ENCODE measurements at regions not wholly inside any gene's neighbourhood (a gene's known extent, or its start where the extent isn't known, plus 50 kb on each side); places are given as distances from the start of the nearest gene placed in this dataset.

DNA sequence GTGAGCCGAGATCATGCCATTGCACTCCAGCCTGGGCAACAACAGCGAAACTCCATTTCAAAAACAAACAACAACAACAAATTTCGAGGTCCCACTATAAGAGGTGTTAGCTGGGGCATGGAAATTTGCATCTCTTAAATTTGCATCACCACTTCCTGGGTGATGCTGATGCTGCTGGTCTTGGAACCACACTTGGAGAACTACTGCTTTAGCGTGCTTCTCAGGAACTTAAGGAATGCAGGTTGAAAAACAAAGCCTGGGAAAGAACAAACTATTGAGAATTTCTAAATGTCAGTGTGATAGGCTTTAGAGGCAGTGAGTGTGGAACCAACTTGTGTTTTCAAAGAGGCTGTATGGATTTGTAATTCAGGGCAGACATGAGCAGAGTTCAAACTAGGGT, 858.4 kb upstream of the ARPP21 start:
- Histone ChIP-seq H3K27ac (ENCODE audit: low read depth, low read length) (no peak overlapping the region), H3K4me1 (ENCODE audit: control insufficient read depth in 1 of 2, insufficient read depth in 2 of 2, low read length in 2 of 2) (no peaks in the 10 kb centered on the region), H3K9me3 (ENCODE audit: control insufficient read depth in 1 of 2, low read length in 2 of 2) (no peaks in the 10 kb centered on the region), H3K9ac (ENCODE audit: low read depth in 1 of 2, low read length in 2 of 2) (no peak overlapping the region), H3K36me3 (ENCODE audit: control insufficient read depth in 1 of 2, insufficient read depth in 2 of 2, low read length in 2 of 2) (no peaks in the 10 kb centered on the region), H3K4me3 (ENCODE audit: low read depth in 1 of 2, low read length in 2 of 2) (no peak overlapping the region), H3K27me3 (ENCODE audit: control insufficient read depth in 1 of 2, insufficient read depth in 2 of 2, low read length in 2 of 2) (no peaks in the 10 kb centered on the region)

DNA sequence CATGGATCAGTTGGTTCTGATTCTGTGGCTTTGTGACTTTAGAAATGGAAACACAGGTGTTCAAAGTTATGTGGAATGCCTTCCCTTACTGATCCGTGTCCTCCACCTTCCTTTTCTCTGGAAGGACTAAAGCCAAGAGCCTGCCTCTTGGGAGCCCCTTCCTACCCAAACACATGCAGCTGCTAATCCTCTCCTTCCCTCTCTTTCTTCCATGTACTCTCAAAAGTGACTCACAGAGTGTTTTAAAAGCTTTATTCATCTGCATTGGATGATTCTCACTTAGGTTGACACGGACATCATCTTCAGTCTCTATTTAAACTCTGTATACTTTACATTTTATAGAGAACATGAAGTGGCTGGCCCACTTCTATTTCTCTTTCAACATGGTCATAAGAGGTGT, 856.5 kb upstream of the ARPP21 start:
- no peak overlapping the region for H3K4me3 ChIP-seq (ENCODE audit: low read depth in 1 of 2, low read length in 2 of 2)
- H3K27ac ChIP-seq (ENCODE audit: low read depth, low read length) = no peak overlapping the region
- H3K4me1 ChIP-seq (ENCODE audit: control insufficient read depth in 1 of 2, insufficient read depth in 2 of 2, low read length in 2 of 2) = no peaks in the 10 kb centered on the region
- no peak overlapping the region for H3K9ac ChIP-seq (ENCODE audit: low read depth in 1 of 2, low read length in 2 of 2)
- H3K9me3 ChIP-seq (ENCODE audit: control insufficient read depth in 1 of 2, low read length in 2 of 2) = no peaks in the 10 kb centered on the region
- H3K36me3 ChIP-seq (ENCODE audit: control insufficient read depth in 1 of 2, insufficient read depth in 2 of 2, low read length in 2 of 2) = no peaks in the 10 kb centered on the region
- H3K27me3 ChIP-seq (ENCODE audit: control insufficient read depth in 1 of 2, insufficient read depth in 2 of 2, low read length in 2 of 2) = no peaks in the 10 kb centered on the region

DNA sequence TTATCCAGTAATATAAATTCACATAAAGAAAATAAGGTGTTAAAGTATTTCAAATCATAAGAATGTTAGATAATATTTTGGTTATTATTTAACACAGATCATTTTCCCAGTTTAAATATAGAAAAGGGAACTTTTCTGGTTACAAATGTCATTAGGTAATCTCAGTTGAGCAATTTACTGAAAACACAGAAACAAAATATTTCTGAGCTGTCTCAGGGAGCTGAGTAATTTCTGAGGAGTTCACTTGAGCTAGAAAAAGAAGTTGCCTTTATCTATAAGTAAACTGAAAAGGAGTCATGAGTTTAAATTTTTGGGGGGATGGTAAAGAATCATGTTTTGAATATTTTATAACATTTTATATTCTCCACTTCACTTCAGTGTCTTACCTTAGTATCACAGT, 855.4 kb upstream of the ARPP21 start:
- H3K27me3 ChIP-seq (ENCODE audit: control insufficient read depth in 1 of 2, insufficient read depth in 2 of 2, low read length in 2 of 2) = no peaks in the 10 kb centered on the region
- no peak overlapping the region for H3K4me3 ChIP-seq (ENCODE audit: low read depth in 1 of 2, low read length in 2 of 2)
- H3K9me3 ChIP-seq (ENCODE audit: control insufficient read depth in 1 of 2, low read length in 2 of 2) = no peaks in the 10 kb centered on the region
- H3K27ac ChIP-seq (ENCODE audit: low read depth, low read length) = no peak overlapping the region
- H3K36me3 ChIP-seq (ENCODE audit: control insufficient read depth in 1 of 2, insufficient read depth in 2 of 2, low read length in 2 of 2) = no peaks in the 10 kb centered on the region
- no peaks in the 10 kb centered on the region for H3K4me1 ChIP-seq (ENCODE audit: control insufficient read depth in 1 of 2, insufficient read depth in 2 of 2, low read length in 2 of 2)
- no peak overlapping the region for H3K9ac ChIP-seq (ENCODE audit: low read depth in 1 of 2, low read length in 2 of 2)

DNA sequence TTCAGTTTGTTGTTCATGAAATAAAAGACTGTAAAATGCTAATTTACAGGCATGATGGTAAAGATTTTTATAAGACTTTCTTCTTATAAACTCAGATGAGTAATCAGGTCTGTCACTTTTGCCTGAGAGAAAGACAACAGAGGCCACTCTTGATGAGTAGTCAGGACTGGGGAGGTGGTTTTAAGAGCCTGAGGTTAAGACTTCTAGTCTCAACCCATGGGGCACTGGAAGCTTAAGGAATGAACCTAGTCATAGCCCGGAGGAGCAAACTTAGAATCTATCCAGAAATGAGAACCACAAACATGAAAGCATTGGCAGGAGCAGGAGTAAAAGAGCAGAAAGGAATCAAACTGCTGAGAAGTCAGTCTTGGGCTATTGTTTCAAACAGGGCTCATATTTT, 846.3 kb upstream of the ARPP21 start:
- Histone ChIP-seq H3K4me3 (ENCODE audit: low read depth in 1 of 2, low read length in 2 of 2) (no peak overlapping the region), H3K36me3 (ENCODE audit: control insufficient read depth in 1 of 2, insufficient read depth in 2 of 2, low read length in 2 of 2) (no peaks in the 10 kb centered on the region), H3K9me3 (ENCODE audit: control insufficient read depth in 1 of 2, low read length in 2 of 2) (no peaks in the 10 kb centered on the region), H3K9ac (ENCODE audit: low read depth in 1 of 2, low read length in 2 of 2) (no peak overlapping the region), H3K27ac (ENCODE audit: low read depth, low read length) (no peak overlapping the region), H3K27me3 (ENCODE audit: control insufficient read depth in 1 of 2, insufficient read depth in 2 of 2, low read length in 2 of 2) (no peaks in the 10 kb centered on the region), H3K4me1 (ENCODE audit: control insufficient read depth in 1 of 2, insufficient read depth in 2 of 2, low read length in 2 of 2) (no peaks in the 10 kb centered on the region)

DNA sequence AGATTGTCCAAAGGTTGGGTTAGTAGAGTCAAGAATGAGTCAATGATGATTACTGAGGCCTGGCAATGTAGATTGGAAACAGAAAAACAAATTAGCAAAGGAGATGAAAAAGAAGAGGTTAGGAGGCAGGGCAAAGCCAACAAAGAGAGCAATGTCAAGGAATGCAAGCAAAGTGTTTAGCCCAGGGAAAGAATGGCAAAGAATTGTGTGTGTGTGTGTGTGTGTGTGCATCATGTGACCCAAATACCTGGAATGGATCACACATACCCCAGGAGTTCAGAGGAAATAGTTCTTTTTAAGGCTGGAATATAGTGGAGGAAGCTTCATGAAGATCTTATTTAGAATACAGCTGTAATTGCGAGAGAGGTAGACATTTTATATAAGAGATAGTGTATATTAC, 831.7 kb upstream of the ARPP21 start:
- H3K4me3 ChIP-seq (ENCODE audit: low read depth in 1 of 2, low read length in 2 of 2) = no peak overlapping the region
- no peak overlapping the region for H3K9ac ChIP-seq (ENCODE audit: low read depth in 1 of 2, low read length in 2 of 2)
- no peak overlapping the region for H3K27ac ChIP-seq (ENCODE audit: low read depth, low read length)
- no peaks in the 10 kb centered on the region for H3K27me3 ChIP-seq (ENCODE audit: control insufficient read depth in 1 of 2, insufficient read depth in 2 of 2, low read length in 2 of 2)
- H3K36me3 ChIP-seq (ENCODE audit: control insufficient read depth in 1 of 2, insufficient read depth in 2 of 2, low read length in 2 of 2) = no peaks in the 10 kb centered on the region
- no peaks in the 10 kb centered on the region for H3K4me1 ChIP-seq (ENCODE audit: control insufficient read depth in 1 of 2, insufficient read depth in 2 of 2, low read length in 2 of 2)
- no peaks in the 10 kb centered on the region for H3K9me3 ChIP-seq (ENCODE audit: control insufficient read depth in 1 of 2, low read length in 2 of 2)

GRCh38 chr3:34808287-34808686, 831.0 kb upstream of the ARPP21 start:
- Histone ChIP-seq H3K27me3 (ENCODE audit: control insufficient read depth in 1 of 2, insufficient read depth in 2 of 2, low read length in 2 of 2) (no peaks in the 10 kb centered on the region), H3K36me3 (ENCODE audit: control insufficient read depth in 1 of 2, insufficient read depth in 2 of 2, low read length in 2 of 2) (no peaks in the 10 kb centered on the region), H3K9ac (ENCODE audit: low read depth in 1 of 2, low read length in 2 of 2) (no peak overlapping the region), H3K27ac (ENCODE audit: low read depth, low read length) (no peak overlapping the region), H3K9me3 (ENCODE audit: control insufficient read depth in 1 of 2, low read length in 2 of 2) (no peaks in the 10 kb centered on the region), H3K4me1 (ENCODE audit: control insufficient read depth in 1 of 2, insufficient read depth in 2 of 2, low read length in 2 of 2) (no peaks in the 10 kb centered on the region), H3K4me3 (ENCODE audit: low read depth in 1 of 2, low read length in 2 of 2) (no peak overlapping the region)

- Histone ChIP-seq H3K4me3 (ENCODE audit: low read depth in 1 of 2, low read length in 2 of 2) (no peak overlapping the region), H3K36me3 (ENCODE audit: control insufficient read depth in 1 of 2, insufficient read depth in 2 of 2, low read length in 2 of 2) (no peaks in the 10 kb centered on the region), H3K27ac (ENCODE audit: low read depth, low read length) (no peak overlapping the region), H3K9ac (ENCODE audit: low read depth in 1 of 2, low read length in 2 of 2) (no peak overlapping the region), H3K9me3 (ENCODE audit: control insufficient read depth in 1 of 2, low read length in 2 of 2) (no peaks in the 10 kb centered on the region), H3K4me1 (ENCODE audit: control insufficient read depth in 1 of 2, insufficient read depth in 2 of 2, low read length in 2 of 2) (no peaks in the 10 kb centered on the region), H3K27me3 (ENCODE audit: control insufficient read depth in 1 of 2, insufficient read depth in 2 of 2, low read length in 2 of 2) (no peaks in the 10 kb centered on the region)
Measured at GRCh38 chr3:34828847-34829246, 810.5 kb upstream of the ARPP21 start.

DNA sequence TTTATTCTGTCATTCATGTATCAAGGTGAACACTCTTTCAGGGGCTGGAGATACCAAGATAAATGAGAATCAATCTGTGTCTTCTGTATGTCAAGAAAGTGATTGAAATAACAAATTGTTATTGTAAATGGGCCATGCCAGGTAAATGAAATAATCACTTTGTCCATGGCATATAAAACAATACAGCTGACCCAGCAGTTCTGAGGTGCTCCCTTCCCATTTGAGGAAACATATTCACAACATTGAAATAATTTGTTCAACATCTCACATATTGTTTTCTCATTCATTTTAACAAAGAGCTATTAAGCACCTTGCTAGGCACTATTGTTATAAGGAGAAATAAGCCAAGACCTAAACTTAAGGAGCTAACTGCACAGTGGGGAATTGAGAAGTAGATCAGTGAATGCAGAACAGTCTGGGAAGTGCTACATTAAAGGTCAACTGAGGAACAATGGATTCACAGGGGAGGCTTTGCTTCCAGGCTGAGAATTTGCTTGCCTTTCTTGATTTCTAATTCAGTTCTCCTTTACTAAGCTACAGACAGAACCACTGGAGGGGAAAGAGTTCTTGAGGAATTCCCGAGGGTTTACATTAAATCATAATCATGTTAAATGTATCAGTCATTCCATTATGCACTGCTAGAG, 806.3 kb upstream of the ARPP21 start:
- no peaks in the 10 kb centered on the region for H3K9me3 ChIP-seq (ENCODE audit: control insufficient read depth in 1 of 2, low read length in 2 of 2)
- H3K4me1 ChIP-seq (ENCODE audit: control insufficient read depth in 1 of 2, insufficient read depth in 2 of 2, low read length in 2 of 2) = no peaks in the 10 kb centered on the region
- no peak overlapping the region for H3K27ac ChIP-seq (ENCODE audit: low read depth, low read length)
- H3K9ac ChIP-seq (ENCODE audit: low read depth in 1 of 2, low read length in 2 of 2) = no peak overlapping the region
- H3K36me3 ChIP-seq (ENCODE audit: control insufficient read depth in 1 of 2, insufficient read depth in 2 of 2, low read length in 2 of 2) = no peaks in the 10 kb centered on the region
- H3K4me3 ChIP-seq (ENCODE audit: low read depth in 1 of 2, low read length in 2 of 2) = no peak overlapping the region
- H3K27me3 ChIP-seq (ENCODE audit: control insufficient read depth in 1 of 2, insufficient read depth in 2 of 2, low read length in 2 of 2) = no peaks in the 10 kb centered on the region

GRCh38 chr3:34837848-34838741, 801.2 kb upstream of the ARPP21 start:
- no peak overlapping the region for H3K27ac ChIP-seq (ENCODE audit: low read depth, low read length)
- H3K4me1 ChIP-seq (ENCODE audit: control insufficient read depth in 1 of 2, insufficient read depth in 2 of 2, low read length in 2 of 2) = no peaks in the 10 kb centered on the region
- H3K36me3 ChIP-seq (ENCODE audit: control insufficient read depth in 1 of 2, insufficient read depth in 2 of 2, low read length in 2 of 2) = no peaks in the 10 kb centered on the region
- H3K27me3 ChIP-seq (ENCODE audit: control insufficient read depth in 1 of 2, insufficient read depth in 2 of 2, low read length in 2 of 2) = no peaks in the 10 kb centered on the region
- H3K9me3 ChIP-seq (ENCODE audit: control insufficient read depth in 1 of 2, low read length in 2 of 2) = no peaks in the 10 kb centered on the region
- no peak overlapping the region for H3K9ac ChIP-seq (ENCODE audit: low read depth in 1 of 2, low read length in 2 of 2)
- H3K4me3 ChIP-seq (ENCODE audit: low read depth in 1 of 2, low read length in 2 of 2) = no peak overlapping the region

DNA sequence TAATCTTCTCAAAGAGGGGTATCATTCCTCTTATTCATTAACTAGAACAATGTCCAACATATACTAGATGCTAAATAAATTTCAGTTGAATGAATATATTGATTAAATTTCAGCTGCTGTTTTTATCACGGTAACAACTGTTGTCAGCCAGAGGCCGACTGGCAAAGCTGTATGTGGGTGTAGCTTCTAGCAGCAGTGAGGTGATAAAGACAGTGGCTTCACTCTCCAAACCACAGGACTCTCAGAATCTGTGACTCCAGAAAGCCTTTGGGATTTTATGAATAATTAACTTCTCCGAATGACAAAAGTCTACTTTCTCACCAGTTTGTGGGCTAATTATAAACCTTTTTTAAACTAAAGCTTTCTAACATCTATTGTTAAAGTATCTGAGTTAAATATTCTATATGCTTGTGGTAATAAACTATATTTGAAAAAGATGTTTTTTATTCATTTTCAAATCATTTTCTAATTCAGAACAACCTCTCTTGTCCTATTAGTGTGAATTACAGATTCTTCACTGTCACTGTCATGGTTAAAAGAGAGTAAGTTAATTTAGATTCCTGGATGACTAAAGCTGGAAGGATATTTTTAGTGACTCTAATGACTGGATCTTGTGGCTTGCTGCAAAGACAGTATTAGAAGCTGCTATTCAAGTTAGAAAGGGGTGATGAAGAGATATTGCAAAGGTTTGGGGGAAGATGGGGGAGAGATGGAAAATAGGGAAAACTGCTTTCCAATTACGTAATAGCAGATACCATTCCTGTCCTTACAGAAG, 796.4 kb upstream of the ARPP21 start:
- Histone ChIP-seq H3K27me3 (ENCODE audit: control insufficient read depth in 1 of 2, insufficient read depth in 2 of 2, low read length in 2 of 2) (no peaks in the 10 kb centered on the region), H3K27ac (ENCODE audit: low read depth, low read length) (no peak overlapping the region), H3K9me3 (ENCODE audit: control insufficient read depth in 1 of 2, low read length in 2 of 2) (no peaks in the 10 kb centered on the region), H3K36me3 (ENCODE audit: control insufficient read depth in 1 of 2, insufficient read depth in 2 of 2, low read length in 2 of 2) (no peaks in the 10 kb centered on the region), H3K4me1 (ENCODE audit: control insufficient read depth in 1 of 2, insufficient read depth in 2 of 2, low read length in 2 of 2) (no peaks in the 10 kb centered on the region), H3K9ac (ENCODE audit: low read depth in 1 of 2, low read length in 2 of 2) (no peak overlapping the region), H3K4me3 (ENCODE audit: low read depth in 1 of 2, low read length in 2 of 2) (no peak overlapping the region)
